KG1 (cell line): ENCODE measurements at regions not wholly inside any gene's neighbourhood (a gene's known extent, or its start where the extent isn't known, plus 50 kb on each side); places are given as distances from the start of the nearest gene placed in this dataset.

ENCODE experiments used
- DNase-seq: peaks from one replicate; lab custom pipeline; 2025; lab: John Stamatoyannopoulos, UW

GRCh38 chr16:66171578-66171977, 194.9 kb upstream of the CDH5 start:
- DNase-seq = no peak

GRCh38 chr16:66170989-66171388, 195.5 kb upstream of the CDH5 start:
- no peak for DNase-seq

GRCh38 chr16:66169817-66170216, 196.7 kb upstream of the CDH5 start:
- no peak for DNase-seq

- no peak for DNase-seq
Observed at GRCh38 chr16:66168777-66169176, 197.7 kb upstream of the CDH5 start.

GRCh38 chr16:66167564-66168291, 198.8 kb upstream of the CDH5 start:
- no peak for DNase-seq

GRCh38 chr16:66166490-66166889, 200.0 kb upstream of the CDH5 start:
- DNase-seq = no peak

GRCh38 chr16:66165879-66166278, 200.6 kb upstream of the CDH5 start:
- DNase-seq = no peak

- DNase-seq = no peak
Observed at GRCh38 chr16:66164581-66165247, 201.8 kb upstream of the CDH5 start.

- DNase-seq = no peak
Observed at GRCh38 chr16:66162821-66163220, 203.7 kb upstream of the CDH5 start.

GRCh38 chr16:66161942-66162341, 204.5 kb upstream of the CDH5 start:
- no peak for DNase-seq

GRCh38 chr16:66161269-66161668, 205.2 kb upstream of the CDH5 start:
- no peak for DNase-seq

GRCh38 chr16:66159987-66160386, 206.5 kb upstream of the CDH5 start:
- DNase-seq = no peak

GRCh38 chr16:66156538-66156937, 210.0 kb upstream of the CDH5 start:
- DNase-seq = no peak

GRCh38 chr16:66155933-66156332, 210.6 kb upstream of the CDH5 start:
- no peak for DNase-seq

- no peak for DNase-seq
Observed at GRCh38 chr16:66154801-66155200, 211.7 kb upstream of the CDH5 start.

- no peak for DNase-seq
Observed at GRCh38 chr16:66152823-66153393, 213.6 kb upstream of the CDH5 start.

GRCh38 chr16:66152181-66152580, 214.3 kb upstream of the CDH5 start:
- no peak for DNase-seq

- no peak for DNase-seq
Observed at GRCh38 chr16:66150698-66151482, 215.6 kb upstream of the CDH5 start.

GRCh38 chr16:66147291-66147690, 219.2 kb upstream of the CDH5 start:
- DNase-seq = no peak

GRCh38 chr16:66146798-66147197, 219.7 kb upstream of the CDH5 start:
- no peak for DNase-seq

GRCh38 chr16:66144641-66145040, 221.8 kb upstream of the CDH5 start:
- DNase-seq = no peak

GRCh38 chr16:66143415-66143814, 223.1 kb upstream of the CDH5 start:
- no peak for DNase-seq

GRCh38 chr16:66141885-66142284, 224.6 kb upstream of the CDH5 start:
- DNase-seq = no peak
